AG20443 (cell line): ENCODE measurements at regions not wholly inside any gene's neighbourhood (a gene's known extent, or its start where the extent isn't known, plus 50 kb on each side); places are given as distances from the start of the nearest gene placed in this dataset.
A peak's percentile ranks its signal among the peaks of the same experiment; 100 is the strongest.

ENCODE experiments used
- DNase-seq: peaks from one replicate; pipeline ENCODE4 v3.0.0; 2012; ENCODE audit warnings: low spot score, mixed read lengths

- DNase-seq, result no peak
Measured at GRCh38 chr1:234536741-234537140, 57.8 kb upstream of the TARBP1 start.

- peak; percentile 63 for DNase-seq
Measured at GRCh38 chr1:234535763-234536515, 57.0 kb upstream of the TARBP1 start.

- no peak for DNase-seq
Measured at GRCh38 chr1:234535218-234535617, 56.2 kb upstream of the TARBP1 start.

DNA sequence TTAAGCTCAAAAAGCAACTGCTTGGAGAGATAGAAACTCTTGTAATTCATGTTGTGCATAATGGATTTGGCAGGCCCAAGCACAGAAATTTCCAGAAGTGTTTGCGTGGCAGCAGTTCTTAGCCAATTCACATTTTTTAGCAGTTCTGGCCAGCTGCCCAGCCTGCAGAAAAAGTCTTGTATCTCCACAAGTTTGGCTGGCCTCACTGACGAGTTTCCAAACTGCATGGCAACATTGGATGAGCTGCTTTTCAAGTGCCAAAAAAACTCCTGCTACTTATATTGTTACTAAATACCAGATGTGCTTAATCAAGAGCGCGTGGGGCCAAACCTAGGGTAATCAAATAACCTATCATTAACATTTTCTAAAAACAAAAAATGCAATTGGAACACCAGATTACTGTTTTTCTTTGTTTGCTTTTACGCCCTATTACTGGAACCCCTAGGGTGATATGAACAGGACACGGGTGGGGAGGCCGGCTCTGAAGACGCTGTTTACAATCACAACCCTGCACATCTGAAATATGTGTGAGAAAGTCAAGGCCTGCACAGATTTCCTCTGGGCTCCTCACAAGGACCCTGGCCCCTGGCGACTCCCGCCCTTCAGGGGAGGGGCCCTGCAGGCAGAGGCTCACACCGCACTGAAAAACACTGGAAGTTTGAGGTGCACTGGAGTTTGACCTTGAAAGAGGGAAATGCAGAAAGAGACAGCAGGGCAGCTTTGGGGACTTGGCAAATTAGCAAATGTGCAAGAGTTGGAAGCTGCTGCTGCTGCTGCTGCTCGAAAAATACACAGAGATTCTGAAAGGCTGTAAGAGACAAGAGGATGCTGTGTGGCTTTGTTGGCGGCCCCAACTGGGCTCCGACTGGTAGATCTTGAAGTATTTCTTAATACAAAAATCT lies 55.2 kb upstream of the TARBP1 start:
- peak; percentile 79 for DNase-seq

DNA sequence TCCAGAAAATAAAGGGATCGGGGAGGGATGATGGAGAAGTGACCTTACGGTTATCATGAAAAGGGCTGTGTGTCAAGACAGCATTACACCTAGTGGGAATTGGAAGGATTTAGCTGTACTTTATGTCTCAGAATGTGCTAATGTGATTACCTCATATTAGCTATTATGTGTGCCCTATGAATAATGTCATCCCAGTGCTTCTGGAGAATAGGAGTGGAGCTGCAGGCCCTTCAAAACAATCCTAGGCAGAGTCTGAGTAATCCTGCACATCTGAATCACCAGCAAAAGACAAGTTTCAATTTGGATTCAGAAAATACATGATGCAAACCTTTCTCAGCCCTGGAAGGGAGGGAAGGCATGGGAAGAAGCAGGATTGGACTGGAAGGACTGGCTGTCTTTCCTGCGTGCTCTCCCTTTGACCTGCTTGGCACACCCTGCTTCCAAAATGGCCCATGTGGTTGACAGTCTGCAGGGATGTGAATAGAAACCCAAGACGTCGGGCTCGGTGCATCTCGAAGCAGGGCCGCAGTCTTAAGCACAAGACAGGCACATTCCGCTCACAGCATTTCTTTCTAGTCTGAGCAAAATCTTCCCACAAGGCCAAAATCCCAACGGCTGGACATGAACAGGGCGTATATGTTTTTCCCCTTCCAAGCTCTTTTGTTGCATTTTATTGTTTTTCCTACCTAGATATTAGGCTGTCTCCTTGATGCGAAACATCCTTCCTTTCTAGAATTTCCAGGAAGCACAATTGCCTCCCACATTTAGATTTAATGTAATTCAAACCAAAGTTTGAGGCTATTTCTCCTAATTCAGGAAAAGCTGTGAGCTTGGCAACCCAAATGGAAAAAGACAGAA lies 54.3 kb upstream of the TARBP1 start:
- peak; percentile 78 for DNase-seq

GRCh38 chr1:234532503-234532922 lies 53.5 kb upstream of the TARBP1 start:
- no peak for DNase-seq

- peak; percentile 73 for DNase-seq
Measured at GRCh38 chr1:234531151-234531635, 52.2 kb upstream of the TARBP1 start.

- DNase-seq, result no peak
Measured at GRCh38 chr1:234530672-234531071, 51.7 kb upstream of the TARBP1 start.

DNA sequence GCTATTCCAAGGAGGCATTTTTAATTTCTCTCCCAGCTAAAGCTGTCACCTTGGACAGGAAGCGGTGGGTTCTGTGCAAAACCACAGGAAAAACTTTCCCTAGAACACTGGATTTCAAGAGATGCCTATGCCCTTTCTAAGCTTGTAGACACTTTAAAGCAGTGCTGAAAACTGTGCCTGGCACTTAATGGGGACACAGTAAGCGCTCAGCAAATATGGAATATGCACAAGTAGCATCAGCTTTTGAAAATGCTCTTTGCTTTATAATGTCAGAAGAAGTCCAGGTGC lies 50.9 kb upstream of the TARBP1 start:
- DNase-seq, result no peak

GRCh38 chr1:234529095-234529949 lies 50.3 kb upstream of the TARBP1 start:
- no peak for DNase-seq
